HepG2 (cell line): ENCODE measurements at regions not wholly inside any gene's neighbourhood (a gene's known extent, or its start where the extent isn't known, plus 50 kb on each side); places are given as distances from the start of the nearest gene placed in this dataset.

Experiments
- ATAC-seq: fragments of 200-7000 bp; cut with Tn5 transposase; 3 replicates; pipeline ENCODE4 v1.9.1; 2020; ENCODE audit warnings: mild to moderate bottlenecking, moderate library complexity
- BruUV-seq: library from RNA; stranded (reverse); fragments of 400-500 nt; replicated peaks from 2 replicates; lab custom pipeline; 2021; lab: Mats Ljungman, UMichigan
- CTCF ChIA-PET: fragments of 300-600 bp; formaldehyde crosslinking; extraction: SDS; loops from one replicate; lab custom pipeline; 2021; ENCODE audit warnings: low total read pairs, inconsistent platforms, low intra/inter-chr PET ratio; lab: Yijun Ruan, JAX
- POLR2A ChIA-PET: fragments of 350-600 bp; sonication (Branson Sonifier 250); formaldehyde crosslinking; loops from one replicate; lab custom pipeline; 2020; ENCODE audit warnings: antibody characterized with exemption, inconsistent platforms; lab: Yijun Ruan, JAX
- DNase-seq: peaks from one replicate; pipeline ENCODE4 v3.0.0-alpha.2; 2015; ENCODE audit warnings: low spot score
- FAIRE-seq: peaks from 3 replicates; lab custom pipeline; 2011; peaks lifted over from hg19 to GRCh38; lab: Jason Lieb, UNC
- H2AFZ ChIP-seq: one replicate; pipeline ENCODE4 v1.6.1; 2011; ENCODE audit warnings: low read length, inconsistent platforms
- H3K27ac ChIP-seq: fragments of 300-600 bp; 3 replicates; pipeline ENCODE4 v1.8.0; 2011; ENCODE audit warnings: mixed run types, mild to moderate bottlenecking, mixed read lengths, low read length, inconsistent platforms; ENCODE audit not compliant: insufficient read depth; ENCODE audit errors: extremely low read length
- H3K27me3 ChIP-seq, 2 experiments: fragments of 200-600 bp in 1 of 2; 2 replicates in 1 of 2; 3 replicates in 1 of 2; pipeline versions ENCODE4 v1.6.0 to v1.8.0; 2011; ENCODE audit warnings: low read length in 2 of 2, mild to moderate bottlenecking in 2 of 2, moderate library complexity in 2 of 2, inconsistent platforms in 1 of 2; ENCODE audit not compliant: insufficient read depth in 2 of 2, control insufficient read depth in 1 of 2
- H3K36me3 ChIP-seq, 2 experiments: fragments of 200-600 bp in 1 of 2; replicated peaks in 1 of 2; 2 replicates in 1 of 2; 3 replicates in 1 of 2; pipeline versions ENCODE4 v1.5.1 to v1.8.0; 2011; ENCODE audit warnings: low read length in 2 of 2, inconsistent platforms in 1 of 2; ENCODE audit not compliant: insufficient read depth in 2 of 2, control insufficient read depth in 1 of 2
- H3K4me1 ChIP-seq: 2 replicates; pipeline ENCODE4 v1.5.1; 2012; ENCODE audit warnings: low read length, inconsistent platforms; ENCODE audit not compliant: insufficient read depth
- H3K4me2 ChIP-seq: 2 replicates; pipeline ENCODE4 v1.6.0; 2011; ENCODE audit warnings: low read depth, low read length, inconsistent platforms
- H3K4me3 ChIP-seq, 3 experiments: fragments of 200-600 bp in 1 of 3; sonication (generic), shearing (Covaris generic) in 1 of 3; replicated peaks in 1 of 3; 2 replicates each; pipeline ENCODE4 v1.5.1; 2011 to 2016; ENCODE audit warnings: low read length in 3 of 3, inconsistent platforms in 2 of 3, low read depth in 2 of 3, mild to moderate bottlenecking in 2 of 3, control low read depth in 1 of 3, mixed read lengths in 1 of 3; ENCODE audit not compliant: insufficient read depth in 1 of 3
- H3K79me2 ChIP-seq: one replicate; pipeline ENCODE4 v1.6.1; 2011; ENCODE audit warnings: low read length, inconsistent platforms; ENCODE audit not compliant: insufficient read depth
- H3K9ac ChIP-seq: 2 replicates; pipeline ENCODE4 v1.6.0; 2011; ENCODE audit warnings: mild to moderate bottlenecking, low read depth, low read length, inconsistent platforms; ENCODE audit not compliant: insufficient read depth
- H3K9me3 ChIP-seq: 2 replicates; pipeline ENCODE4 v1.5.1; 2012; ENCODE audit warnings: mild to moderate bottlenecking, low read length
- H4K20me1 ChIP-seq: 2 replicates; pipeline ENCODE4 v1.6.0; 2011; ENCODE audit warnings: inconsistent platforms, mild to moderate bottlenecking, low read length, moderate library complexity; ENCODE audit not compliant: insufficient read depth
- FLYWCH1 ChIP-seq: sonication (generic); formaldehyde crosslinking; IDR thresholded peaks from 2 replicates; pipeline ENCODE4 v1.8.1; 2023; ENCODE audit warnings: mild to moderate bottlenecking, missing genetic modification reagents
- GTF3A ChIP-seq: sonication (generic); formaldehyde crosslinking; conservative IDR thresholded peaks from 2 replicates; pipeline ENCODE4 v1.4.0; 2020; ENCODE audit warnings: mild to moderate bottlenecking, missing genetic modification reagents
- ZNF101 ChIP-seq: sonication (generic); formaldehyde crosslinking; IDR thresholded peaks from 2 replicates; pipeline ENCODE4 v1.4.0; 2020; ENCODE audit warnings: mild to moderate bottlenecking, low read depth, missing genetic modification reagents, borderline replicate concordance
- ZNF331 ChIP-seq: sonication (generic); formaldehyde crosslinking; IDR thresholded peaks from 2 replicates; pipeline ENCODE4 v1.4.0; 2020; ENCODE audit warnings: missing genetic modification reagents
- ZNF333 ChIP-seq: sonication (generic); formaldehyde crosslinking; IDR thresholded peaks from 2 replicates; pipeline ENCODE4 v1.4.0; 2020; ENCODE audit warnings: mild to moderate bottlenecking, missing genetic modification reagents, borderline replicate concordance
- ZSCAN30 ChIP-seq: sonication (generic); formaldehyde crosslinking; IDR thresholded peaks from 2 replicates; pipeline ENCODE4 v1.5.0; 2020; ENCODE audit warnings: mild to moderate bottlenecking, missing genetic modification reagents
- WGBS: methylation state at CpG from one replicate; pipeline ENCODE4 v1.1.6; 2017; ENCODE audit warnings: low lambda C conversion rate; 5-methylcytosine and 5-hydroxymethylcytosine counted together
- in situ Hi-C: cut with HindIII; loops from 2 replicates; pipeline ENCODE4 v1.10.0; 2017; ENCODE audit warnings: low pct_unique_long_range_greater_than_20kb; ENCODE audit not compliant: extremely low pct_ligation_motif_present
- intact Hi-C: fragments of 100-400 bp; cut with micrococcal nuclease; formaldehyde crosslinking; loops from one replicate; pipeline ENCODE4 v1.10.0; 2022; ENCODE audit not compliant: unreplicated experiment
- TF ChIP-seq, protein P1 (sequence below): sonication (generic); formaldehyde crosslinking; IDR thresholded peaks from 2 replicates; pipeline ENCODE4 v1.9.0; 2021; ENCODE audit warnings: missing genetic modification reagents, mild to moderate bottlenecking, borderline replicate concordance
- TF ChIP-seq, protein P2 (sequence below): sonication (generic); formaldehyde crosslinking; IDR thresholded peaks from 2 replicates; pipeline ENCODE4 v1.4.0; 2020; ENCODE audit warnings: missing genetic modification reagents; ENCODE audit errors: not compliant biosample characterization
- TF ChIP-seq, protein P3 (sequence below), 2 experiments: sonication (generic) in 1 of 2; formaldehyde crosslinking in 1 of 2; IDR thresholded peaks; 2 replicates each; pipeline versions ENCODE4 v1.5.1 to v1.6.1; 2011 to 2020; ENCODE audit warnings: borderline replicate concordance in 1 of 2, low read depth in 1 of 2, low read length in 1 of 2, mild to moderate bottlenecking in 1 of 2, missing genetic modification reagents in 1 of 2, moderate library complexity in 1 of 2
- TF ChIP-seq, protein P4 (sequence below): IDR thresholded peaks from 2 replicates; pipeline ENCODE4 v1.6.1; 2016; ENCODE audit warnings: low read depth

DNA sequence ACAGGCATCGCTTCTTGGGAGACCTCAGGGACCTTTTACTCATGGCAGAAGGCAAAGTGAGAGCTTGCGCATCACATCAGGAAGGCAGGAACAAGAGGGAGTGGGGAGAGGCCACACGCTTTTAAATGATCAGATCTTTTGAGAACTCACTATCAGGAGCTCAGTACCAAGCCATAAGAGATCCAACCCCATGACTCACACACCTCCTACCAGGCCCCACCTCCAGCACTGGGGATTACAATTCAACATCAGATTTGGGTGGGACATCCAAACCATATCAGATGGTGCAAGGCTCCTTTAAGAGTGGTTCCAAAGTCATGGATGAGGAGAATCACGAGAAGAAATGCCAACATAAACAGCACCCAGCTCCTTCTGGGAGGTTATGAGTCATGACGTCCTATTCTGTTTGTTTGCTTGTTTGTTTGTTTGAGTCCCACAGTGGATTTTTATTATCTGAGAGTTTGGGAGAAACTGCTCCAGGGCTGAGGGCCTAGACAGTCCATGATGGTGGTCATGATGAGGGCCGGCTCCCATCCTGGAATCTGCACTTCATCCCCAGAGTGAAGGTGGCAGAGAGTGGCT is 453.5 kb downstream of the GADD45G start:
- in situ Hi-C loops (no loop called here), intact Hi-C loops (no loop called here)
- FAIRE-seq, result no peak
- no peaks in the 10 kb centered on the region for H3K4me1 ChIP-seq
- H2AFZ ChIP-seq, result no peak overlapping the region
- no peak overlapping the region for H3K4me2 ChIP-seq
- H3K36me3 ChIP-seq, result no peaks in the 10 kb centered on the region
- no peak overlapping the region for H3K9ac ChIP-seq
- ChIA-PET POLR2A (no interaction called here), CTCF (no interaction called here)
- no peak for ATAC-seq
- H3K4me3 ChIP-seq, result no peak overlapping the region
- H3K9me3 ChIP-seq, result no peaks in the 10 kb centered on the region; the same call in 1 of the 2 replicates
- no peaks in the 10 kb centered on the region for H3K79me2 ChIP-seq
- no peaks in the 10 kb centered on the region for H3K27me3 ChIP-seq
- 28% methylated on average over 6 of the region's 6 CpGs for WGBS
- no peak for TF ChIP-seq ZNF333 (CRISPR knock-in tag)
- TF ChIP-seq, protein P1, sequence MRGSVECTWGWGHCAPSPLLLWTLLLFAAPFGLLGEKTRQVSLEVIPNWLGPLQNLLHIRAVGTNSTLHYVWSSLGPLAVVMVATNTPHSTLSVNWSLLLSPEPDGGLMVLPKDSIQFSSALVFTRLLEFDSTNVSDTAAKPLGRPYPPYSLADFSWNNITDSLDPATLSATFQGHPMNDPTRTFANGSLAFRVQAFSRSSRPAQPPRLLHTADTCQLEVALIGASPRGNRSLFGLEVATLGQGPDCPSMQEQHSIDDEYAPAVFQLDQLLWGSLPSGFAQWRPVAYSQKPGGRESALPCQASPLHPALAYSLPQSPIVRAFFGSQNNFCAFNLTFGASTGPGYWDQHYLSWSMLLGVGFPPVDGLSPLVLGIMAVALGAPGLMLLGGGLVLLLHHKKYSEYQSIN, result no peak
- TF ChIP-seq, protein P2, sequence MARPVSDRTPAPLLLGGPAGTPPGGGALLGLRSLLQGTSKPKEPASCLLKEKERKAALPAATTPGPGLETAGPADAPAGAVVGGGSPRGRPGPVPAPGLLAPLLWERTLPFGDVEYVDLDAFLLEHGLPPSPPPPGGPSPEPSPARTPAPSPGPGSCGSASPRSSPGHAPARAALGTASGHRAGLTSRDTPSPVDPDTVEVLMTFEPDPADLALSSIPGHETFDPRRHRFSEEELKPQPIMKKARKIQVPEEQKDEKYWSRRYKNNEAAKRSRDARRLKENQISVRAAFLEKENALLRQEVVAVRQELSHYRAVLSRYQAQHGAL (CRISPR knock-in tag), result no peak
- no peak for TF ChIP-seq ZNF101
- no peak for DNase-seq
- no peaks in the 10 kb centered on the region for H4K20me1 ChIP-seq
- BruUV-seq, result no TSS peak
- no peak overlapping the region for H3K27ac ChIP-seq

DNA sequence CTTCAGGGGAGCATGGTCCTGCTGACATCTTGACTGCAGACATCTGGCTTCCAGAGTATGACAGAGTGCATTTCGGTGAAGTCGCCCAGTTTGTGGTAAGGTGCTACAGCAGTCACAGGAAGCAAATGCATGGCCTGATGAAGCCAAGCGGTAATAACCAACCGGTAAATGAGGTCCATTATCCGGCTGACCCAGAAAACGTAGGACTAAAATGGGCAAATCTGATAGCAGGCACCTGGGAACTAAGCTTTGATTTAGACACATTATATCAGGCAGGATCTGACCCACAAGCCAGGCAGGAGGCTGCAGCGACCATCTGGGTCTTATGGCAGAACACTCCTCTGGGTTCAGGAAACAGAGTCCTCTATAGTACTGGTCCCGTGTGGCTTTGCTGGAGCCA is 454.6 kb downstream of the GADD45G start:
- DNase-seq (no peak), ATAC-seq (no peak), FAIRE-seq (no peak)
- Histone ChIP-seq H3K9ac (no peak overlapping the region), H3K79me2 (no peaks in the 10 kb centered on the region), H3K4me2 (no peak overlapping the region), H3K4me1 (no peaks in the 10 kb centered on the region), H2AFZ (no peak overlapping the region), H3K27me3 (no peaks in the 10 kb centered on the region), H3K36me3 (no peaks in the 10 kb centered on the region), H4K20me1 (no peaks in the 10 kb centered on the region), H3K27ac (no peak overlapping the region), H3K4me3 (no peak overlapping the region), H3K9me3 (no peaks in the 10 kb centered on the region)
- ChIA-PET POLR2A (no interaction called here), CTCF (no interaction called here)
- BruUV-seq, result no TSS peak
- 78% methylated on average over 6 of the region's 8 CpGs for whole genome bisulfite sequencing
- in situ Hi-C loops (no loop called here), intact Hi-C loops (no loop called here)
- TF ChIP-seq ZSCAN30 (CRISPR knock-in tag) (no peak), FLYWCH1 (CRISPR knock-in tag) (no peak), ZNF331 (CRISPR knock-in tag) (no peak), GTF3A (CRISPR knock-in tag) (no peak)
- TF ChIP-seq, protein P3, sequence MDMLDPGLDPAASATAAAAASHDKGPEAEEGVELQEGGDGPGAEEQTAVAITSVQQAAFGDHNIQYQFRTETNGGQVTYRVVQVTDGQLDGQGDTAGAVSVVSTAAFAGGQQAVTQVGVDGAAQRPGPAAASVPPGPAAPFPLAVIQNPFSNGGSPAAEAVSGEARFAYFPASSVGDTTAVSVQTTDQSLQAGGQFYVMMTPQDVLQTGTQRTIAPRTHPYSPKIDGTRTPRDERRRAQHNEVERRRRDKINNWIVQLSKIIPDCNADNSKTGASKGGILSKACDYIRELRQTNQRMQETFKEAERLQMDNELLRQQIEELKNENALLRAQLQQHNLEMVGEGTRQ (IDR thresholded peaks at IDR 0.05; ENCODE audit: low read depth, low read length), result no peak
- TF ChIP-seq, protein P3 (CRISPR knock-in tag; IDR thresholded peaks at IDR 0.05; ENCODE audit: borderline replicate concordance), result no peak
- TF ChIP-seq, protein P4, sequence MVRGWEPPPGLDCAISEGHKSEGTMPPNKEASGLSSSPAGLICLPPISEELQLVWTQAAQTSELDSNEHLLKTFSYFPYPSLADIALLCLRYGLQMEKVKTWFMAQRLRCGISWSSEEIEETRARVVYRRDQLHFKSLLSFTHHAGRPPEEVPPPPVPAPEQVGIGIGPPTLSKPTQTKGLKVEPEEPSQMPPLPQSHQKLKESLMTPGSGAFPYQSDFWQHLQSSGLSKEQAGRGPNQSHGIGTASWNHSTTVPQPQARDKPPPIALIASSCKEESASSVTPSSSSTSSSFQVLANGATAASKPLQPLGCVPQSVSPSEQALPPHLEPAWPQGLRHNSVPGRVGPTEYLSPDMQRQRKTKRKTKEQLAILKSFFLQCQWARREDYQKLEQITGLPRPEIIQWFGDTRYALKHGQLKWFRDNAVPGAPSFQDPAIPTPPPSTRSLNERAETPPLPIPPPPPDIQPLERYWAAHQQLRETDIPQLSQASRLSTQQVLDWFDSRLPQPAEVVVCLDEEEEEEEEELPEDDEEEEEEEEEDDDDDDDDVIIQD (CRISPR knock-in tag), result no peak
